Esophagus squamous epithelium (tissue), 4 donors: ENCODE measurements at regions not wholly inside any gene's neighbourhood (a gene's known extent, or its start where the extent isn't known, plus 50 kb on each side); places are given as distances from the start of the nearest gene placed in this dataset.
"Not testable (repeated sequence)": the region's sequence is repeated elsewhere in the genome, so short reads cannot be mapped to it uniquely, and the experiment has no call there.

Source experiments
- CTCF ChIP-seq, 6 experiments: fragments of 450-650 bp in 4 of 6; fragments of 200-600 bp in 2 of 6; sonication (generic) in 2 of 6; IDR thresholded peaks; one replicate each; pipeline ENCODE4 v1.5.1; 2016 to 2019; ENCODE audit warnings: antibody characterized with exemption in 6 of 6, mild to moderate bottlenecking in 4 of 6, moderate library complexity in 4 of 6
- POLR2A ChIP-seq, 4 donors: fragments of 450-650 bp; IDR thresholded peaks; one replicate each; pipeline ENCODE4 v1.6.1; 2017; ENCODE audit warnings: antibody characterized with exemption in 4 of 4, mild to moderate bottlenecking in 4 of 4, moderate library complexity in 3 of 4

- TF ChIP-seq POLR2A, CTCF (IDR thresholded peaks at IDR 0.05): not testable (repeated sequence)
Observed at GRCh38 chr15:20065508-20065907, 476.1 kb downstream of the GOLGA6L6 start.
